GM06990 (cell line): ENCODE measurements at regions not wholly inside any gene's neighbourhood (a gene's known extent, or its start where the extent isn't known, plus 50 kb on each side); places are given as distances from the start of the nearest gene placed in this dataset.

Experiments used
- DNase-seq: peaks from one replicate; pipeline ENCODE4 v3.0.0-alpha.2; 2011; ENCODE audit not compliant: insufficient read length; ENCODE audit errors: extremely low read depth
- H3K27me3 ChIP-seq: replicated peaks from 2 replicates; pipeline ENCODE4 v1.6.0; 2011; ENCODE audit warnings: low read length; ENCODE audit not compliant: control insufficient read depth, insufficient read depth
- H3K36me3 ChIP-seq: 2 replicates; pipeline ENCODE4 v1.5.1; 2011; ENCODE audit warnings: low read length; ENCODE audit not compliant: control insufficient read depth, insufficient read depth
- H3K4me3 ChIP-seq: replicated peaks from 2 replicates; pipeline ENCODE4 v1.5.1; 2011; ENCODE audit warnings: low read depth, mild to moderate bottlenecking, control low read depth, low read length
- TF ChIP-seq, protein P1 (sequence below): IDR thresholded peaks from 2 replicates; pipeline ENCODE4 v1.5.1; 2011; ENCODE audit warnings: low read length, control low read depth, mild to moderate bottlenecking, inconsistent platforms; ENCODE audit not compliant: insufficient read depth, poor library complexity, severe bottlenecking

DNA sequence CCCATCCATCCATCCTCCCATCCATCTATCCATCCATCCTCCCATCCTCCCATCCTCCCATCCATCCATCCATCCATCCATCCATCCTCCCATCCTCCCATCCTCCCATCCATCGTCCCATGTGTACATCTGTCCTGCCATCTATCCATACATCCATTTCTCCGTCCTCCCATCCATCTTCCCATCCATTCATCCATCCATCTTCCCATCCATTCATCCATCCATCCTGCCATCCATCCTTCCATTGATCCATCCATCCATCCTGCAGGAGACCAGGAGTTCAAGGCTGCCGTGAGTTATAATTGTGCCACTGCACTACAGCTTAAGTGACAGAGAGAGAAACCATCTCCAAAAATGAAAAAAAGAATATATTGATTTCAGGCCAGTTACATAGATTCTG lies 356.5 kb downstream of the CDH26 start:
- no peaks in the 10 kb centered on the region for H3K36me3 ChIP-seq
- H3K27me3 ChIP-seq = no peaks in the 10 kb centered on the region
- DNase-seq = no peak
- no peak overlapping the region for H3K4me3 ChIP-seq
- TF ChIP-seq, protein P1, sequence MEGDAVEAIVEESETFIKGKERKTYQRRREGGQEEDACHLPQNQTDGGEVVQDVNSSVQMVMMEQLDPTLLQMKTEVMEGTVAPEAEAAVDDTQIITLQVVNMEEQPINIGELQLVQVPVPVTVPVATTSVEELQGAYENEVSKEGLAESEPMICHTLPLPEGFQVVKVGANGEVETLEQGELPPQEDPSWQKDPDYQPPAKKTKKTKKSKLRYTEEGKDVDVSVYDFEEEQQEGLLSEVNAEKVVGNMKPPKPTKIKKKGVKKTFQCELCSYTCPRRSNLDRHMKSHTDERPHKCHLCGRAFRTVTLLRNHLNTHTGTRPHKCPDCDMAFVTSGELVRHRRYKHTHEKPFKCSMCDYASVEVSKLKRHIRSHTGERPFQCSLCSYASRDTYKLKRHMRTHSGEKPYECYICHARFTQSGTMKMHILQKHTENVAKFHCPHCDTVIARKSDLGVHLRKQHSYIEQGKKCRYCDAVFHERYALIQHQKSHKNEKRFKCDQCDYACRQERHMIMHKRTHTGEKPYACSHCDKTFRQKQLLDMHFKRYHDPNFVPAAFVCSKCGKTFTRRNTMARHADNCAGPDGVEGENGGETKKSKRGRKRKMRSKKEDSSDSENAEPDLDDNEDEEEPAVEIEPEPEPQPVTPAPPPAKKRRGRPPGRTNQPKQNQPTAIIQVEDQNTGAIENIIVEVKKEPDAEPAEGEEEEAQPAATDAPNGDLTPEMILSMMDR = no peak

- TF ChIP-seq, protein P1 = no peak
- no peak for DNase-seq
- Histone ChIP-seq H3K4me3 (no peak overlapping the region), H3K27me3 (no peaks in the 10 kb centered on the region), H3K36me3 (no peaks in the 10 kb centered on the region)
Measured at GRCh38 chr20:60316476-60317158, 358.4 kb downstream of the CDH26 start.

- H3K4me3 ChIP-seq = no peak overlapping the region
- TF ChIP-seq, protein P1 = no peak
- no peaks in the 10 kb centered on the region for H3K36me3 ChIP-seq
- no peaks in the 10 kb centered on the region for H3K27me3 ChIP-seq
- DNase-seq = no peak
Measured at GRCh38 chr20:60317401-60317800, 359.2 kb downstream of the CDH26 start.

DNA sequence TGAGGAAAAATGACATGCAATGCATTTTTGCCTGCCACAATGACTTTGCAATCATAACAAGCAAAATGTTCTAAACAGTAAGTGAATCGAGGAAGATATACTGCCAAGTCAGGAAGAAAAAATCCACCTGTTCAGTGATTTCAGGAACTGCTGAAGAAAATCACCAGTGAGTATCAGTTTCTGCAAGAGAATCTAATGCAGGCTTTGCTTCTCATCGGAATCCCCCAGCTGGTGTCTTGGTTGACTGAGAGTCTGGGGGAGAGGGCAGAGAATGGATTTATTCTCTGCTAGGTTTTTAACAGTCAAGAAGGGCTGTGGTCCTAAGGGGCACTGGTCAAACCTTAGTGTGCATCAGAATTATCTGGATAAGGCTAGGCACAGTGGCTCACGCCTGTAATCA lies 363.4 kb downstream of the CDH26 start:
- no peak overlapping the region for H3K4me3 ChIP-seq
- no peak for DNase-seq
- no peaks in the 10 kb centered on the region for H3K27me3 ChIP-seq
- TF ChIP-seq, protein P1 = no peak
- no peaks in the 10 kb centered on the region for H3K36me3 ChIP-seq

GRCh38 chr20:60326821-60327220 lies 368.6 kb downstream of the CDH26 start:
- H3K27me3 ChIP-seq = no peaks in the 10 kb centered on the region
- no peak overlapping the region for H3K4me3 ChIP-seq
- TF ChIP-seq, protein P1 = no peak
- DNase-seq = no peak
- no peaks in the 10 kb centered on the region for H3K36me3 ChIP-seq
